T-cell (primary cell): ENCODE measurements at regions not wholly inside any gene's neighbourhood (a gene's known extent, or its start where the extent isn't known, plus 50 kb on each side); places are given as distances from the start of the nearest gene placed in this dataset.

Source experiments
- ATAC-seq, 4 experiments: fragments of 200-7000 bp in 3 of 4; fragments of 150-1000 bp in 1 of 4; cut with Tn5 transposase; replicated peaks in 1 of 4; 1 replicate in 3 of 4; 2 replicates in 1 of 4; pipeline ENCODE4 v1.10.0; 2021; ENCODE audit warnings: moderate library complexity in 3 of 4, mild to moderate bottlenecking in 2 of 4, moderate number of reproducible peaks in 1 of 4
- CTCF ChIA-PET, 2 donors: fragments of 300-600 bp; sonication (Branson Sonifier 250); formaldehyde crosslinking; loops; one replicate each; lab custom pipeline; 2022; ENCODE audit warnings: antibody characterized with exemption in 2 of 2; lab: Charles Lee
- POLR2A ChIA-PET, 2 donors: fragments of 300-600 bp; sonication (Branson Sonifier 250); formaldehyde crosslinking; loops; one replicate each; lab custom pipeline; 2022; ENCODE audit warnings: antibody characterized with exemption in 2 of 2; lab: Charles Lee
- DNase-seq, 35 experiments: peaks; one replicate each; pipeline versions ENCODE4 v3.0.0 to v3.0.0-alpha.2; 2013 to 2023
- H3K27ac ChIP-seq: one replicate; pipeline ENCODE4 v1.5.1; 2013; ENCODE audit warnings: low read length
- H3K27me3 ChIP-seq, 2 experiments: replicated peaks in 1 of 2; 1 replicate in 1 of 2; 2 replicates in 1 of 2; pipeline versions ENCODE4 v1.6.1 to v1.7.0; 2013; ENCODE audit warnings: low read length in 1 of 2, mixed read lengths in 1 of 2; ENCODE audit not compliant: control insufficient read depth in 2 of 2, insufficient read depth in 2 of 2; ENCODE audit errors: extremely low read depth in 1 of 2
- H3K36me3 ChIP-seq, 2 donors: 1 replicate in 1 of 2; 2 replicates in 1 of 2; pipeline versions ENCODE4 v1.6.1 to v1.7.0; 2013; ENCODE audit warnings: low read length in 1 of 2; ENCODE audit not compliant: control insufficient read depth in 2 of 2, insufficient read depth in 1 of 2; ENCODE audit errors: extremely low read depth in 1 of 2
- H3K4me1 ChIP-seq, 2 experiments: 1 replicate in 1 of 2; 2 replicates in 1 of 2; pipeline versions ENCODE4 v1.6.1 to v1.7.0; 2013; ENCODE audit warnings: low read length in 2 of 2, mixed read lengths in 1 of 2; ENCODE audit not compliant: insufficient read depth in 2 of 2, control insufficient read depth in 1 of 2; ENCODE audit errors: extremely low read depth in 1 of 2
- H3K4me3 ChIP-seq, 2 donors: 1 replicate in 1 of 2; 2 replicates in 1 of 2; pipeline versions ENCODE4 v1.5.1 to v1.7.0; 2013; ENCODE audit warnings: mild to moderate bottlenecking in 2 of 2, low read length in 1 of 2, moderate library complexity in 1 of 2; ENCODE audit not compliant: control insufficient read depth in 1 of 2; ENCODE audit errors: extremely low read depth in 1 of 2
- H3K9me3 ChIP-seq: 2 replicates; pipeline ENCODE4 v1.7.0; 2013
- H3K27ac Mint-ChIP-seq, 2 donors: one replicate each; pipeline ENCODE4 v1.8.0; 2020 to 2021; ENCODE audit warnings: mild to moderate bottlenecking in 2 of 2, mixed read lengths in 2 of 2
- H3K27me3 Mint-ChIP-seq, 2 donors: one replicate each; pipeline ENCODE4 v1.8.0; 2021 to 2022; ENCODE audit warnings: mixed read lengths in 2 of 2
- H3K36me3 Mint-ChIP-seq: one replicate; pipeline ENCODE4 v1.8.0; 2021; ENCODE audit warnings: mixed read lengths
- H3K4me1 Mint-ChIP-seq, 3 donors: one replicate each; pipeline ENCODE4 v1.8.0; 2020 to 2022; ENCODE audit warnings: mixed read lengths in 3 of 3, mild to moderate bottlenecking in 1 of 3
- H3K4me3 Mint-ChIP-seq, 3 donors: one replicate each; pipeline ENCODE4 v1.8.0; 2020 to 2022; ENCODE audit warnings: mild to moderate bottlenecking in 3 of 3, mixed read lengths in 3 of 3, moderate library complexity in 3 of 3
- H3K9me3 Mint-ChIP-seq, 3 donors: one replicate each; pipeline ENCODE4 v1.8.0; 2020 to 2022; ENCODE audit warnings: mixed read lengths in 3 of 3
- WGBS: methylation state at CpG from one replicate; pipeline ENCODE4 v1.1.5; 2013; ENCODE audit warnings: missing lambda C conversion rate; ENCODE audit not compliant: insufficient coverage; 5-methylcytosine and 5-hydroxymethylcytosine counted together

GRCh38 chr9:22588918-22589317 is 142.3 kb downstream of the DMRTA1 start:
- no peak for DNase-seq
- H3K36me3 Mint-ChIP-seq = no peaks in the 10 kb centered on the region
- ChIA-PET CTCF (no interaction called here), POLR2A (no interaction called here)
- H3K27me3 Mint-ChIP-seq = no peaks in the 10 kb centered on the region
- H3K9me3 ChIP-seq = no peaks in the 10 kb centered on the region
- H3K9me3 Mint-ChIP-seq = peaks cover 0 to 4% (median 3%) of the 10 kb centered on the region in 3 donors
- H3K4me1 ChIP-seq = no peaks in the 10 kb centered on the region
- no peak overlapping the region for H3K4me3 ChIP-seq
- no peaks in the 10 kb centered on the region for H3K27me3 ChIP-seq
- WGBS = 75% methylated on average over 2 of the region's 5 CpGs
- H3K4me3 Mint-ChIP-seq = no peak overlapping the region
- H3K36me3 ChIP-seq = no peaks in the 10 kb centered on the region
- no peak overlapping the region for H3K27ac Mint-ChIP-seq
- H3K4me1 Mint-ChIP-seq = no peaks in the 10 kb centered on the region
- ATAC-seq = no peak
- no peak overlapping the region for H3K27ac ChIP-seq

GRCh38 chr9:22590336-22591033 is 143.9 kb downstream of the DMRTA1 start:
- H3K27me3 ChIP-seq = no peaks in the 10 kb centered on the region
- no peak overlapping the region for H3K27ac ChIP-seq
- no peak for DNase-seq
- Mint-ChIP-seq H3K9me3 (peaks cover 0 to 4% (median 3%) of the 10 kb centered on the region in 3 donors), H3K27me3 (no peaks in the 10 kb centered on the region), H3K4me1 (no peaks in the 10 kb centered on the region), H3K27ac (no peak overlapping the region), H3K36me3 (no peaks in the 10 kb centered on the region), H3K4me3 (no peak overlapping the region)
- no peak overlapping the region for H3K4me3 ChIP-seq
- no CpG with 5 or more reads among the region's 1 CpG for WGBS
- POLR2A ChIA-PET = no interaction called here
- H3K9me3 ChIP-seq = no peaks in the 10 kb centered on the region
- H3K4me1 ChIP-seq = no peaks in the 10 kb centered on the region
- ATAC-seq = no peak
- no peaks in the 10 kb centered on the region for H3K36me3 ChIP-seq
- CTCF ChIA-PET = no interaction called here

- Histone ChIP-seq H3K4me1 (no peaks in the 10 kb centered on the region), H3K27me3 (no peaks in the 10 kb centered on the region), H3K27ac (no peak overlapping the region), H3K36me3 (no peaks in the 10 kb centered on the region), H3K4me3 (no peak overlapping the region), H3K9me3 (no peaks in the 10 kb centered on the region)
- no peaks in the 10 kb centered on the region for H3K27me3 Mint-ChIP-seq
- no peaks in the 10 kb centered on the region for H3K4me1 Mint-ChIP-seq
- CTCF ChIA-PET = no interaction called here
- POLR2A ChIA-PET = no interaction called here
- H3K36me3 Mint-ChIP-seq = no peaks in the 10 kb centered on the region
- DNase-seq = no peak
- no peak overlapping the region for H3K4me3 Mint-ChIP-seq
- H3K9me3 Mint-ChIP-seq = peaks cover 0 to 7% (median 2%) of the 10 kb centered on the region in 3 donors
- WGBS = no CpG with 5 or more reads among the region's 3 CpGs
- no peak overlapping the region for H3K27ac Mint-ChIP-seq
- no peak for ATAC-seq
Measured at GRCh38 chr9:22595805-22596204, 149.2 kb downstream of the DMRTA1 start.

- no peaks in the 10 kb centered on the region for H3K9me3 ChIP-seq
- no peaks in the 10 kb centered on the region for H3K27me3 Mint-ChIP-seq
- H3K27ac ChIP-seq = no peak overlapping the region
- POLR2A ChIA-PET = no interaction called here
- H3K36me3 ChIP-seq = no peaks in the 10 kb centered on the region
- H3K9me3 Mint-ChIP-seq = peaks cover 5 to 8% (median 7%) of the 10 kb centered on the region in 3 donors
- H3K4me3 Mint-ChIP-seq = no peak overlapping the region
- H3K36me3 Mint-ChIP-seq = no peaks in the 10 kb centered on the region
- WGBS = no CpG with 5 or more reads among the region's 2 CpGs
- H3K27ac Mint-ChIP-seq = no peak overlapping the region
- no peaks in the 10 kb centered on the region for H3K4me1 Mint-ChIP-seq
- no peaks in the 10 kb centered on the region for H3K4me1 ChIP-seq
- ATAC-seq = no peak
- no peak for DNase-seq
- no peak overlapping the region for H3K4me3 ChIP-seq
- CTCF ChIA-PET = no interaction called here
- H3K27me3 ChIP-seq = no peaks in the 10 kb centered on the region
Measured at GRCh38 chr9:22617156-22617555, 170.5 kb downstream of the DMRTA1 start.

- WGBS = no CpG with 5 or more reads among the region's 1 CpG
- no peak for ATAC-seq
- Histone ChIP-seq H3K27me3 (no peaks in the 10 kb centered on the region), H3K27ac (no peak overlapping the region), H3K4me3 (no peak overlapping the region), H3K36me3 (no peaks in the 10 kb centered on the region), H3K9me3 (no peaks in the 10 kb centered on the region), H3K4me1 (no peaks in the 10 kb centered on the region)
- H3K36me3 Mint-ChIP-seq = no peaks in the 10 kb centered on the region
- POLR2A ChIA-PET = no interaction called here
- no peaks in the 10 kb centered on the region for H3K27me3 Mint-ChIP-seq
- CTCF ChIA-PET = no interaction called here
- no peak overlapping the region for H3K27ac Mint-ChIP-seq
- no peaks in the 10 kb centered on the region for H3K4me1 Mint-ChIP-seq
- no peak overlapping the region for H3K4me3 Mint-ChIP-seq
- DNase-seq = no peak
- H3K9me3 Mint-ChIP-seq = peaks cover 8 to 18% (median 10%) of the 10 kb centered on the region in 3 donors
Measured at GRCh38 chr9:22622815-22623214, 176.2 kb downstream of the DMRTA1 start.

- DNase-seq (no peak), ATAC-seq (no peak)
- Mint-ChIP-seq H3K4me3 (no peak overlapping the region), H3K9me3 (peaks cover 8 to 18% (median 10%) of the 10 kb centered on the region in 3 donors), H3K4me1 (no peaks in the 10 kb centered on the region), H3K36me3 (no peaks in the 10 kb centered on the region), H3K27me3 (no peaks in the 10 kb centered on the region), H3K27ac (no peak overlapping the region)
- no peaks in the 10 kb centered on the region for H3K36me3 ChIP-seq
- no peak overlapping the region for H3K27ac ChIP-seq
- WGBS = 70% methylated on average over 3 of the region's 3 CpGs
- H3K4me3 ChIP-seq = no peak overlapping the region
- ChIA-PET CTCF (no interaction called here), POLR2A (no interaction called here)
- H3K27me3 ChIP-seq = no peaks in the 10 kb centered on the region
- H3K9me3 ChIP-seq = no peaks in the 10 kb centered on the region
- H3K4me1 ChIP-seq = no peaks in the 10 kb centered on the region
Measured at GRCh38 chr9:22623236-22623635, 176.6 kb downstream of the DMRTA1 start.

- Histone ChIP-seq H3K36me3 (no peaks in the 10 kb centered on the region), H3K9me3 (no peaks in the 10 kb centered on the region), H3K4me3 (no peak overlapping the region), H3K4me1 (no peaks in the 10 kb centered on the region), H3K27me3 (no peaks in the 10 kb centered on the region), H3K27ac (no peak overlapping the region)
- ChIA-PET CTCF (no interaction called here), POLR2A (no interaction called here)
- DNase-seq = no peak
- Mint-ChIP-seq H3K4me1 (no peaks in the 10 kb centered on the region), H3K36me3 (no peaks in the 10 kb centered on the region), H3K4me3 (no peak overlapping the region), H3K27me3 (no peaks in the 10 kb centered on the region), H3K9me3 (peaks cover 8 to 24% (median 12%) of the 10 kb centered on the region in 3 donors), H3K27ac (no peak overlapping the region)
- no peak for ATAC-seq
- no CpG with 5 or more reads among the region's 4 CpGs for WGBS
Measured at GRCh38 chr9:22625540-22625939, 178.9 kb downstream of the DMRTA1 start.
